DND-41 (cell line): ENCODE measurements at regions not wholly inside any gene's neighbourhood (a gene's known extent, or its start where the extent isn't known, plus 50 kb on each side); places are given as distances from the start of the nearest gene placed in this dataset.

Experiments used
- EZH2 ChIP-seq: IDR thresholded peaks from 3 replicates; pipeline ENCODE4 v1.6.1; 2012; ENCODE audit warnings: borderline replicate concordance, low read depth, mild to moderate bottlenecking, moderate library complexity, low read length, inconsistent platforms; ENCODE audit not compliant: severe bottlenecking
- TF ChIP-seq, protein P1 (sequence below): IDR thresholded peaks from 2 replicates; pipeline ENCODE4 v1.5.1; 2012; ENCODE audit warnings: borderline replicate concordance, low read length, moderate library complexity, mild to moderate bottlenecking; ENCODE audit not compliant: poor library complexity, severe bottlenecking; ENCODE audit errors: extremely low read depth

DNA sequence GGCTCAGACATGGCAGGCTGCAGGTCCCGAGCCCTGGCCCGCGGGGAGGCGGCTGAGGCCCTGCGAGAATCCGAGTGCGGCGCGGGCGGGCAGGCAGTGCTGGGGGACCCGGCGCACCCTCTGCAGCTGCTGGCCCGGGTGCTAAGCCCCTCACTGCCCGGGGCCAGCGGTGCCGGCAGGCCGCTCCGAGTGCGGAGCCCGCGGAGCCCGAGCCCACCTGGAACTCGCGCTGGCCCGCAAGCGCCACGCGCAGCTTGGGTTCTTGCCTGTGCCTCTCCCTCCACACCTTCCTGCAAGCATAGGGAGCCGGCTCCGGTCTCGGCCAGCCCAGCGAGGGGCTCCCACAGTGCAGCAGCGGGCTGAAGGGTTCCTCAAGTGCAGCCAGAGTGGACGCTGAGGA lies 97.5 kb downstream of the QDPR start:
- TF ChIP-seq, protein P1, sequence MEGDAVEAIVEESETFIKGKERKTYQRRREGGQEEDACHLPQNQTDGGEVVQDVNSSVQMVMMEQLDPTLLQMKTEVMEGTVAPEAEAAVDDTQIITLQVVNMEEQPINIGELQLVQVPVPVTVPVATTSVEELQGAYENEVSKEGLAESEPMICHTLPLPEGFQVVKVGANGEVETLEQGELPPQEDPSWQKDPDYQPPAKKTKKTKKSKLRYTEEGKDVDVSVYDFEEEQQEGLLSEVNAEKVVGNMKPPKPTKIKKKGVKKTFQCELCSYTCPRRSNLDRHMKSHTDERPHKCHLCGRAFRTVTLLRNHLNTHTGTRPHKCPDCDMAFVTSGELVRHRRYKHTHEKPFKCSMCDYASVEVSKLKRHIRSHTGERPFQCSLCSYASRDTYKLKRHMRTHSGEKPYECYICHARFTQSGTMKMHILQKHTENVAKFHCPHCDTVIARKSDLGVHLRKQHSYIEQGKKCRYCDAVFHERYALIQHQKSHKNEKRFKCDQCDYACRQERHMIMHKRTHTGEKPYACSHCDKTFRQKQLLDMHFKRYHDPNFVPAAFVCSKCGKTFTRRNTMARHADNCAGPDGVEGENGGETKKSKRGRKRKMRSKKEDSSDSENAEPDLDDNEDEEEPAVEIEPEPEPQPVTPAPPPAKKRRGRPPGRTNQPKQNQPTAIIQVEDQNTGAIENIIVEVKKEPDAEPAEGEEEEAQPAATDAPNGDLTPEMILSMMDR, result no peak
- TF ChIP-seq EZH2, result no peak
